NB4 (cell line): ENCODE measurements at regions not wholly inside any gene's neighbourhood (a gene's known extent, or its start where the extent isn't known, plus 50 kb on each side); places are given as distances from the start of the nearest gene placed in this dataset.
A peak's percentile ranks its signal among the peaks of the same experiment; 100 is the strongest.

ENCODE experiments used
- DNase-seq: peaks from one replicate; pipeline ENCODE4 v3.0.0; 2010; ENCODE audit warnings: low read depth
- H3K4me3 ChIP-seq: one replicate; pipeline ENCODE4 v1.5.1; 2011; ENCODE audit warnings: mild to moderate bottlenecking, low read depth, low read length, moderate library complexity
- CTCF ChIP-seq: IDR thresholded peaks from one replicate; pipeline ENCODE4 v1.5.1; 2012; ENCODE audit warnings: low read depth, low read length
- MAX ChIP-seq: IDR thresholded peaks from 2 replicates; pipeline ENCODE4 v1.6.1; 2011; ENCODE audit warnings: low read depth, low read length
- MYC ChIP-seq: IDR thresholded peaks from 2 replicates; pipeline ENCODE4 v1.6.1; 2011; ENCODE audit warnings: low read depth, low read length
- POLR2A ChIP-seq: IDR thresholded peaks from 2 replicates; pipeline ENCODE4 v1.6.1; 2011; ENCODE audit warnings: mild to moderate bottlenecking; ENCODE audit not compliant: insufficient read length; ENCODE audit errors: extremely low read depth

DNA sequence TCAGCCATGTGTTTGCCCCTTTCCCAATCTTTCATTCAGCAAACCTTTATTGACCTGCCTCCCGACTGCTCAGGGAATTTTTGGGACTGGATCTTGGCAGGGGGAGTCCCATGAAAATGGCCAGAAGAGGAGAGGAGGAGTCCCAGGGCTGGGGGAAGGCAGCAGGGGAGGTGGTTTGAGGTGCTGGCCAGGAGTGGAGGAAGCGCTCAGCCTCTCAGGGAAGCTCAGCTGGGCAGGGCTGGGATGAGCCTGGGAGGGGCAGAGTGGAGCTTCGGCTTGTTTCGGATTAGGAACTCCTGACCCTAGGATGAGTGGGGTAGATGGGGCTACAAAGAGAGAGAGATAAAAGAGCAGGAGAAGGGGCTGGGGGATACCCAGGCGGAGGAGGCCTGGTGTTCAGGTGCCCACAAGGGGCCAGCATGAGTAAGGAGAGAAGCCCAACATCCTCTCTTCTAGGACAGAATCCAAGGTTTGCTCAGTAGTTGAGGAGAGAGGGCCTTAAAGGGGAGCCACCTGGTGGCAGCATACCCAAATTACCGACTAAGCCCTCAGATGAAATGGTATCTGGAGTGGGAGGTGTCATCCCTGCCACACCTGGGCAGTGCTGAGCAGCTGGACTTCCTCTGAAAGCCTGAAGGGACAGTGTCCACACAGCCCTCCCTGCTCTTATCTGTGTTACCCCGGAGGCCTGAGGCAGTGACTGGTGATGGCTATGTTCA is 91.1 kb downstream of the INHBB start:
- DNase-seq: peak; percentile 60
- TF ChIP-seq MYC (no peak), POLR2A (no peak), MAX (no peak), CTCF (peak; percentile 57)
- H3K4me3 ChIP-seq: no peak overlapping the region

DNA sequence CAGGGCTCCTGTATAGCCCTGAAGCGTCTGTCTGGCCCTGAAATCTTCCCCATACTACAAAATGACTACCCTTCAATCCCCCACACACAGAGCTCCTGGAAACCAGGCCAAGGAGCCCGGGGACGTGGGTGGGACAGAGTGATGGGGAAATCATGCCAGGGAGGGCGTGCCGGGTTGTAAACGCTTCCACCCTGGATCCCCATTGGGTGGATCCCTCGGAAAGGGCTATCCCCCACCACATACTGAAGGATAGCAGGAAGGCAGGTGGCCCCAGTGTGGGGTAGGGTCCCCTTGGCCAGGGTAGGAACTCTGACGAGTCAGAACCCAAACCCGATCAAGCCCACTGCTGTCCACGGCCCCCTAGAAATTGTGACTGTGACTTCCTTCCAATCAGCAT is 91.7 kb downstream of the INHBB start:
- no peak overlapping the region for H3K4me3 ChIP-seq
- no peak for DNase-seq
- TF ChIP-seq CTCF: no peak
- TF ChIP-seq POLR2A: no peak
- TF ChIP-seq MYC: no peak
- no peak for TF ChIP-seq MAX

DNA sequence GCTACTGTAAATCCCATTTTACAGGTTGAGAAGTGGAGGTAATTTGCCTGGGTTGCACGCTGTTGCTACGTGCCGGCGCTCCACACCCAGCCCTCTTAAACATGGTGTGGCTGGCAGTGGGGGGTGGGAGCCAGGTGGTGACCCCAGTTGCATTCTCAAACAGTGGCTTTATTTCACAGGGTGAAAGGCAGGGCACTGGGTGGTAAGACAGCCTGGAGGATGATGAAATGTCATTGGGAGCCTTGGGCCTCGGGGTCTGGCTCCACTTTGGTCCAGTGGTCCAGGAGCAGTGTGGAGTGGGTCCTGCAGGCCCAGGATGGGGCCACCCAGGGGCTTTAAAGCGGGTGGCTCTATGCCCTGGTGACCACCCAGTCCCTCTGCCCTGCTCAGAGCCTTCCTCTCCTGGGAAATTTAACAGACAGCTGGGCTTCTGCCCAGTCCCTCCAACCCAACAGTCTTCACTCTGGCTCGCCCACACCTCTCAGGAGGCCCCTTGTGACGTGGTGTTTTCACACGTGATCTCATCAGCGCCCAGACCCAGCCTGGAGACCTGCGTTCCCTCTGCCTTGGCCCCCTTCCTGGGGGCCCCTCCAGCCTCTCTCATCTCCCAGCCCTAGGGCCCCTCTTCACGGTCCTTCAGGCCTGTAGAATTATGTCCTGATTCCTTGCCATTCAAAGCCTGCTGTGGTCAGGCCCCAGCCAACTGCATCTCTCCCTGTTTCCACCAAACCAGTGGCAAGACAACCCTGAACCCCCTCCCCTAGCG is 92.5 kb downstream of the INHBB start:
- DNase-seq: no peak
- no peak for TF ChIP-seq MAX
- TF ChIP-seq CTCF: no peak
- TF ChIP-seq POLR2A: no peak
- TF ChIP-seq MYC: no peak
- H3K4me3 ChIP-seq: no peak overlapping the region

DNA sequence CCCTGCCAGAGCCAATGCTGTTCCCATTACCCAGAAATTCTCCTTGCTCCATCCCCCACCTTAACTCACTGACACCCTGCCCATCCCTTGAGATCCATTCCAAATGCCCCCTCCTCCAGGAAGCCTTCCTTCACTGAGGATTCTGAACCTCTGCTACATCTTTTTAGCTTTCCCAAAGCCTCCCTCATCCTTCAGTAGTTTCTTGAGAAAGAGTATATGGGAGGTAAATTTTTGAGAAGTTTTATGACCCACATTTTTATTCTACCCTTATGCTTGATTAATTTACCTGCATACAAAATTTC is 93.1 kb downstream of the INHBB start:
- no peak for TF ChIP-seq POLR2A
- TF ChIP-seq CTCF: no peak
- no peak for TF ChIP-seq MYC
- TF ChIP-seq MAX: no peak
- DNase-seq: no peak
- no peak overlapping the region for H3K4me3 ChIP-seq

- TF ChIP-seq POLR2A: no peak
- TF ChIP-seq CTCF: no peak
- TF ChIP-seq MYC: no peak
- TF ChIP-seq MAX: no peak
- no peak overlapping the region for H3K4me3 ChIP-seq
Observed at GRCh38 chr2:120439637-120440384, 93.9 kb downstream of the INHBB start.

More at GRCh38 chr2:120439637-120440384, 93.9 kb downstream of the INHBB start:
- DNase-seq: no peak
